HG03575 (cell line): ENCODE measurements at regions not wholly inside any gene's neighbourhood (a gene's known extent, or its start where the extent isn't known, plus 50 kb on each side); places are given as distances from the start of the nearest gene placed in this dataset.
"Not testable (repeated sequence)": the region's sequence is repeated elsewhere in the genome, so short reads cannot be mapped to it uniquely, and the experiment has no call there.

Experiments
- ATAC-seq: cut with Tn5 transposase; IDR thresholded peaks from one replicate; pipeline ENCODE4 v1.9.1; 2021; ENCODE audit not compliant: unreplicated experiment, insufficient number of reproducible peaks, low FRiP score; ENCODE audit errors: extremely low read depth

DNA sequence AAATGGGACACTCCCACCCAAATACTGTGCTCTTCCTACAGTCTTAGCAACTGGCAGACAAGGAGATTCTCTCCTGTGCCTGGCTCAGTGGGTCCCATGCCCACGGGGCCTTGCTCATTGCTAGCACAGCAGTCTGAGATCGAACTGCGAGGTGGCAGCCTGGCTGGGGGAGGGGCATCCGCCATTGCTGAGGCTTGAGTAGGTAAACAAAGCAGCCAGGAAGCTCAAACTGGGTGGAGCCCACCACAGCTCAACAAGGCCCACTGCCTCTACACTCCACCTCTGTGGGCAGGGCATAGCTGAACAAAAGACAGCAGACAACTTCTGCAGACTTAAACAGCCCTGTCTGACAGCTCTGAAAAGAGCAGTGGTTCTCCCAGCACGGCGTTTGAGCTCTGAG is 174.8 kb downstream of the COL12A1 start:
- not testable (repeated sequence) for ATAC-seq

DNA sequence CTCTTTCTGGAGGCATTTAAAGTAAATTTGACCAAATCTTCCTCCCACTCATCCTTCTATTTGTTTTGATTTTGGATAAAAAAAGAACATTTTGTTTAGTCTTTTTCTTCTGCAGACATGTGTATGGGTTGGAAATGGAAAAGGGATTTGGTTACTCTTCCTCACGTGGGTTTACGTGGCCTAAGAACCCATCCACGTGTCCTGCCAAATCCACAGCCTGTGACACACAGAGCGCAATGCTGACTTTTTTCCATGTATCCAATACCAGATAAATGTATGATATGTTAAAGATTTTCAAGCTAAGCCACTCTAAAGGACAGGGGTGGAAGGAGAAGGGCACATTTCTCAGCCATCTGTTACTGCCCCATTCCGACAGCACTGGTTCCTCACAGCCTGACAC is 176.5 kb downstream of the COL12A1 start:
- ATAC-seq: no peak

DNA sequence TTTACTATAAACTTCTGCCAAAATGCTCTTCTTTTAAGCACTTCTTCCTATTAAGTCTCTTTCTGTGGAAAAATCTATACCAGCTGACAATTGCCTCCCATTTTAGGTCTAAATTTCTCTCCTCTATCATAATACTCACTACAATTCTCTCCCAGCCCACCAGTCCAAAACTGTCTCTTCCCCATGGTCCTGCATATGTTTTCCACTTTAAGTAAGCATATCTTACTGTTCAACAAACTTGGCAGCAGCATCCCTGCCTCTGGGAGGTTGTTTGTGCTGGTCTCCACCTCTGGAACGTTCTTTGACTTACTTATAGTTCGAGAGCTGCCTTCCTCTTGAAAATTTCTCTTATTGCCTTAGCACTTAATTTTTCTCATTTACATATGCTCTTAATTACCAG is 180.5 kb downstream of the COL12A1 start:
- no peak for ATAC-seq

DNA sequence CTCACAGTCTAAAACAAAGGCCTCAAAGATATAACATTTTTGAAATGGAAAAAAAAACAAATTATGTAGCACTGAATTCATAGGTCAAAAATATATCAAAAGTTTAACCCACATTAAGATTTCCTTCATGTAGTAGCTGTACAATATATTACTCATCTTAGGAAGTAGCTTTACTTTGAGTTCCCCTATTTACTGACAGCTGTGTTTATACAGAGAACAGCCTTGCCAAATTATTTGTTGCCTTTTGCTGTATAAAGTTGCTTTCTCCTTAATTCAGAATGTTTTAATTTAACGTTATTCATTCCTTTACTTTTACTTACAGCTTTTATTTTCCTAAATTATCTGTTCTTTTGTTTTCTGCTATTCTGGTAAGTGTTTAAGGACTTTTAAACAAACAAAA is 181.0 kb downstream of the COL12A1 start:
- ATAC-seq: no peak

DNA sequence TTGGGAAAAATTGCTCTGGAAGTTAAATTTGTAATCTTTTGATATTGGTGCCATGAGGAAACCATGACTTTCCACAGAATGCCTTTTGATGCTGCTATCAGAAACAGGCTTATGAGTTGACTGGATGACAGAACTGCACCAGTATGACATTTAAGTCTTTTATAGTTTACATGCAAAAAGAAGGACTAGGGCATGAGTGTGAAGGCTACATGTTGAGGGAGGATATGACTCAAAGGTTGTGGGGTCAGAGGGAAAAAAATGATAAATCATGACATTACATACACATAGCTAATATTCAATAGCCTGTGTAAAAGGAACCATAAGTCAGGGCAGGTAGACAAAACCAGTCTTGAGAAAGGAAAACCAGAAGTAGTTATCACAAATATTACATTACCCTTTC is 182.2 kb downstream of the COL12A1 start:
- ATAC-seq: no peak

DNA sequence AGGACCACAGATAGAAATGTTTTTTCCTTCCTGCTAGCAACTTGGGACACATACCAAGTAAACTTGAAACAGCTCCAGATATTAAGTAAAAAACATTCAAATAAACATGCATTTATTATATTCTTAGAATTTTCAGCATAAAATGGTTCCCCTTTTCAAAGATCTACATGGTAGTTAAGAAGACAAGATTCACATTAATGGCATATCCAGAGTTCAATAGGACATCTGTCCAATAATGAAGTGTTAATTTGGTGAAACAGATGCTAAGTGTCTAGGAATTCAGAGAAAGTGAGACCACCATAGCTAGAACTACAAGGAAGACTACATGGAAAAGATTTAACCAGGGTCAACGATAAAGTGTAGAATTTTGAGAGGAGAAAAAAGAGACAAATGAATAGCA is 184.9 kb downstream of the COL12A1 start:
- no peak for ATAC-seq

DNA sequence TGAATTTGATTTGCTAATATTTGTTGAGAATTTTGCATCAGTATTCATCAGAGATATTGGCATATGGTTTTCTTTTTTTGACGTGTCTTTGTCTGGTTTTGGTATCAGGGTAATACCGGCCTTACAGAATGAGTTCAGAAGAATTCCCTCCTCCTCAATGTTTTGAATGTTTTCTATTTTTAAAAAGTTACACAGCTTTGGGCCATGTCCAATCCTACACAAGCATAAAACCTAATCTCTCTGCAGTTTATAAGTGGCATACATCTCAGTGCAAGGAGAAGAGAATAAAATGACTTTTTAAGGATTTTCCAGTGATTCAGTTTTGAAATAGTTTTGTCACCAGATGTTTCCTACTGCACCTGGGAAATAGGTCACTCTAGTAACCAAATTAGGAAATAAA is 185.5 kb downstream of the COL12A1 start:
- ATAC-seq: no peak

DNA sequence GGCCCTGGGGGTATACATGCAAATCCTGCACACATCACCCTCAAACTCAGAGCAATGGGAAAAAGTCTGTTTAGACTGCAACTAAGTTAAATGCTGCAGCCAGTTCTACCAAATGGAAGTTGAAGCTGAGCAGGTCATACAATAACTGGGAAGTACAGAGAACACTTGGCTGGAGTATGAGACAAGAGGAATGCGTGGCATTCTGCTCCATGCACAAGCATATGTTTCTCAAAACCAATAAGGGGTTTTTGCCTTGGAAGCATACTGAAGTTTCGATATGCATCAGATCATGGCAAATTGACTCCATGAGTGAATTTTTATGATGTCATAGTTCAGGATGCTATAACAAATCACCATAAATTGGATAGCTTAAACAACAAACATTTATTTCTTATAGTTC is 193.8 kb downstream of the COL12A1 start:
- no peak for ATAC-seq

DNA sequence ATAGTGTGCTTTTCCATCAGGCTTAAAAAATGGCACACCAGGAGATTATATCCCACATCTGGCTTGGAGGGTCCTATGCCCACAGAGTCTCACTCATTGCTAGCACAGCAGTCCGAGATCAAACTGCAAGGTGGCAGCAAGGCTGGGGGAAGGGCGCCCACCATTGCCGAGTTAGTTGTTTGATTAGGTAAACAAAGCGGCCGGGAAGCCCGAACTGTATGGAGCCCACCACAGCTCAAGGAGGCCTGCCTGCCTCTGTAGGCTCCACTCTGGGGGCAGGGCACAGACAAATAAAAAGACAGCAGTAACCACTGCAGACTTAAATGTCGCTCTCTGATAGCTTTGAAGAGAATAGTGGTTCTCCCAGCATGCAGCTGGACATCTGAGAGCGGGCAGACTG is 201.9 kb downstream of the COL12A1 start:
- ATAC-seq: not testable (repeated sequence)

DNA sequence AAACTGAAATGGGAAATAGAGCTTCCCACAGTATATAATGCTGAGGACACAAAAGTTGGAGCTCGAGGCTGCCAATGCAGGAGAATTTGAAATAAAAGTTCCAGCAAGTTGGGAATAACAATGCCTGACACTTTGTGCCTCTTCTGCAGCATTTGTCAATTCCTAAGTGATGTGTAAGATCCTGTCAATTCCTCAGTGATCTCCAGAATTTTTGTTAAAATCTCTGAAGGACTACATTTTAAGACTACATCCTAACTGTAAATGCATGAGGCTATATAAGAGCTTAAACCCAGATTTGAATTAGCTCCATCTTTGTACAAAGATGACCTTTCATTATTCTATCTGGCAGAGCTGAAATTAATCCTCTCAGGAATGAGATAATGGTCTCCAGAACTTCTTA is 208.2 kb downstream of the COL12A1 start:
- no peak for ATAC-seq

DNA sequence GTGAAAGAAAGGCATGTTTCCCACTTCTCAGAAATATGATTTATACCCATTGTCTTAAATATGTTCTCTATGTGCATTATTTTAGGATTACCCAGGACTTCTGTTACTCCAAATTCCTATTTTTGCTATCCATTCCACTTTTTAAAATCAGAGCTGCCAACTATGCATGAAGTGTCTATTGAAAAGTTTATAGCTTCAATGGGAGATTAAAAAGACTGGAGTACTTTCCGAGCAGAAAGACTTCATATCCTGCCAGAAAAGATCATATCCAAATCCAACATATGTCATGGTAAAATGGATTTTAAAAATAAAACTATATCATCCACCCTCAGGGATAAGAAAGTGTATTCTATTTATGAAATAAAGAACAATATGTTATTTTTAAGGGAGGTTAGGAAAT is 212.7 kb downstream of the COL12A1 start:
- no peak for ATAC-seq

DNA sequence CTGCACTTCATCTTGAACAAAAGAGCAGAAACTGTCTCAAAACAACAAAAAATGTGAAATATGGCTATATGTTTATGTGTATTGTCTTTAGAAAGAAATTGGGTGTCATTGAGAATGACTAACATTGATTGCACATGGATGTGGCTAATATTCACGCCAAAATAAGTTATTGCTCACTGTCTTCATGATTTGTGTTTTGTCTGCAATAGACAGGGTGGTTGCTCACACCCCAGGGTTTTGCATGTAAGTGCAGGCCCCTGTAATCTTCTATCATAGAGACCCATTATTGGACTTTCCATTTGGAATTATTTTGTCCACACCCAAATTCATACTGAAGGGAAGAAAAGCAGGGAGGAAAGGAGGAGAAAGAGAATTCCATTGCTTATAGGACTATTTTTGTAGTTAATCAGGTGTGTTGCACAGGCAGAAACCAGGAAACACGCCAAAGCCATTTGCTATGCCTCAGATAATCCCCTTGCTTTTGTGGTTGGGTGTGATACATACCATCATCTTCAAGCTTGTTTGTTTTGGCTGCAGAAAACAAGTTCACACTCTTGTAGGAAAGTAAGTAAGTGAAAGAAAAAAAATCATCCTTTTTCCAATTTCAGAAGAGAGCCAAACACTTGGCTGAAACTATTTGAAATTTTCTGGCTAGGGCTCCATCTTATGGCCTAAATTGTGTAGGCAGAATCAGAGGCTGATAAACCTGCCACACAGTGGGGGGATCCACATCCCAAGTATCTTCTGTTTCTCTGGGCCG is 214.1 kb downstream of the COL12A1 start:
- ATAC-seq: no peak

DNA sequence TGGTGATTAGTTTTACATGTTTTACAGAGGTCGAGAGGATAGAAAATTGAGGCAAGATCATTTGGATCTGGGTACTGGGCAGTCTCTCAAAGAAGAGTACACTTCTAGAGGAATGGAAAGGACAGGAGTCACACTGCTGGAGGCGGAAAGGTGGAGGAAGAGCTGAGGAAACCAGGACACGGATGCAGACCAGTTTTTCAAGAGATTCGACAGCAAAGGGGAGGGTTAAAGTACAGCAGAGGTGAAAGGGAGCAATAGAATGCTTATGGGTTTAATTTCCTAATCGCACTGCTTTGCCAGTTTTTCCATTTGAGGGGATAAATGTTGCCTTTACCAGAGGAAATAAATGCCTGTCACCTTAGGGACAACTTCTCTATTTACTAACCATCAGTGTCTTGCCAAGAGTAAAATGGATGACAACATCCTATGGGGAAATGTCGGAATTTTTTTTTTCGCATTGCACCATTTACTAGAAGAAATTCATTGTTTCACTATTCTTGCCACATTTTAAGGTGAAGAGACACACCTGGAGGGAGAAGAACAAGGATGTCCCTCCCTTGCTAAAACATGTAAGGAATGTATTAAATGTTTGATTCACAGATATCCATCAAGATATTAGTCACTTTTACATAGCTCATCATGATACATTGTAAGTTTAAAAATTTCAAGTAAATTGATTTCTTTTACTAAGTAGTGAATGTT is 226.6 kb downstream of the COL12A1 start:
- no peak for ATAC-seq

DNA sequence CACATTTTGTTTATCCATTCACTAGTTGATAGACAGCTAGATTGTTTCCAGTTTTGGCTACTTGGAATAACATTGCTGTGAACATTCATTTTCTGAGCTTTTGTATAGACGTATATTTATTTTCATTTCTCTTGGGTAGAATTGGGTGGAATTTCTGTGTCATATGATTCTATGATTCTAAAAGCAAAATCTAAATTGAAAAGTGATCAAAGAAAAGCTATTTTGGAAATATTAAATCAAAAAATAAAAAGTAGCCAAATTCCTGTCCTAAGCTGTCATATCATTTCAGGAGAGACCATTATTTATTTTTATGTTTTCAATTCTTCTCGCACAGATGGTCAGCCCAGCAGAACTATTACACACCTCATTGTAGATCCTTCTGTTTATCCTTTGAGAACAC is 229.2 kb downstream of the COL12A1 start:
- ATAC-seq: no peak

DNA sequence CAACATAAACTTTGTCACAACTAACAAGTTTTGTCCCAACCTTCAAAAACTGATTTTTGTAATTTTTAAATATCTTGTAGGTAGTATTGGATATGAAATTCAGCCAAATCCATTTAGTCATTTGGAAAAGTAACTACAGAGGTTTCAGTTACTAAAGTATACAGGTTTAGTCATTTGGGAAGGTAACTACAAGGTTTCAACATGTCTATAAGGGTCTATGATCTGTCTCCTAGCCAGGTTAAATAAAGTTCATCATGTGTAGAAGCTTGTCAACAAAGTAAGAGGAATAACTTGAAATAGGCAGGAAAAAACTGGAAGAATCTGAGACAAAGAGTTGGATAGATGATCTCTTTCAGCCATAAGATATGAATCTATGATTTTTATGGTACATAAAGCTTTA is 229.8 kb downstream of the COL12A1 start:
- ATAC-seq: no peak

DNA sequence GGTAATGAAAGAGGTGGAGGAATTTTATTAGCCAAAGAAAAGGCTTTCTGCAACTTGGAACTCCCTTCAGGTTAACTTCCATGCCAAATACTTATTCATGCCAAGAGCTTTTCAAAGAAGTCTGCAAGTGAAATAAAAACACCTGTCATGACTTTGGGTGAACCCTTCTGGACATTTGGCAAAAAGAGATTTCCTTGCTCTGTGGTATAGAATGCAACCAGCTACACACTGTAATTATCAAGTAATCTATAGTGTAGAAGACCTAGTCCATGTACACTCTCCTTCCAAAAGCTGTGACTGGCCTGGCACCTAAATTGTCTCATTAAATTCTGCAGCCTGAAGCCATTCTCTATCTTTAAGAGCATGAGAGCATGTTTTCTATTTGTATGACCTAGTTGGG is 232.3 kb downstream of the COL12A1 start:
- no peak for ATAC-seq

DNA sequence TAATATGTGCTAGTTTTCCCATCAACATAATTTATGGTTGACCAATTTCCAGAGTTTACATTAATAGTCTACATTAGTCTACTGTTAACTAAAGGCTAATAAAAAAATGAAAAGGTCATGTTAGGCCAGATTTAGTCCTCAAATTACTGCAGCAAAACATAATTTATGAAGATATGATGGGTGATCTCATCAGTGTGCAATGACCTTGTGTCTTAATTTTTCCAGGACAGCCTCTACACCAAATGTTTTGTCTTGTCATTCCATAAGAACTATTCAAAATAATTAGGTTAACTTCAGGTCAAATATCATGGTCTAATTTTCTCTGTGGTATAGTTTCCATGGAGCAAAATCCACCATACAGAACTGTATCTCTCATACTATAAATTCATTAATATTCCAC is 234.2 kb downstream of the COL12A1 start:
- no peak for ATAC-seq

DNA sequence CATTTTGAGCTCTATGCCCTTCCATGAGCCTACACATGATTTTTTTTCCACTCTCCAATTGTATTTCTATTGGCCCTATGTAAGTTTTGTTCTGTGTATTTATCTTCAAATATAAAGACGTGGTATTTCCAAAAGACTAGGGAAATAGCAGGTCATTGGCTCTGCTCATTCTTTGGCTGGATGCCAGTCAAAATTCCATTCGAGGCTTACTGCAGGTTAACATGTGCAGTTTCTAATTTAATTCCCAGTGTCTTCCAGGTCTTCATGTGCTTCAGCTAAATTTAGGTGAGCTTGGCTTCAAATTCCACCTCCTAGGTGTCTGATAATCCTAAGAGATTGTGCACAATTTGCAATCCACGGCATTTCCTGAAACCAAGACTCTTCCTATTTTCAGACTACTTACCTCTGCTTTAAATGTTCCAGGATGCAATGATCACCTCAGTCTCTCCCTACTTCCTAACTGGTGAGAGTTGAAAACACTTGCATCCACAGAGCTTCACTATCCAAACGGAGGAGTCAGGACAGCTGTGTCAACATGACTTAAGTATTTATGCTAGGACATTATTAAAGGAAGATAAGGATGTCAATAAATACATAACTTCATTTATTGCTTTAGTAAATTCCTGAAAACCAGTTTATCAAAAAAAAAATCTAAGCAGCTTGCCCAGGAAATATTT is 236.1 kb downstream of the COL12A1 start:
- ATAC-seq: no peak

DNA sequence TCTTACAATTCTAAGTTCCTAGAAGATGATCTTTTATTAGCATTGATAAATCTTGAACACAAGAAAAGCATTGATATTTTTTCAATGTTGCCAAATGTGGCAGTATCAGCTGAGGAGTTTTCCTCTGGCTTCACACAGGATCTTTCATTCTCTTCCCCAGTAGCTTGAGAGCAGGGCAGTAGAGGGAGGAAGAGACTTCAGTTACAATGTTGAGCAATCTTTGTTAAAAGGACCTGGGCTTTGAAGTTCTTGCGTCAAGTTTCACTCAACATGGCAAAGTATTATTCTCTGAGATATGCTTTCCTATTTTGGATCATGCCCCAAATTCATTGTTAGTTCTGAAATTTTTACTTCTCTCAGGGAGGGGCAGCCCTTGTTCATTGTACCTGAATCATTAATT is 238.0 kb downstream of the COL12A1 start:
- no peak for ATAC-seq

DNA sequence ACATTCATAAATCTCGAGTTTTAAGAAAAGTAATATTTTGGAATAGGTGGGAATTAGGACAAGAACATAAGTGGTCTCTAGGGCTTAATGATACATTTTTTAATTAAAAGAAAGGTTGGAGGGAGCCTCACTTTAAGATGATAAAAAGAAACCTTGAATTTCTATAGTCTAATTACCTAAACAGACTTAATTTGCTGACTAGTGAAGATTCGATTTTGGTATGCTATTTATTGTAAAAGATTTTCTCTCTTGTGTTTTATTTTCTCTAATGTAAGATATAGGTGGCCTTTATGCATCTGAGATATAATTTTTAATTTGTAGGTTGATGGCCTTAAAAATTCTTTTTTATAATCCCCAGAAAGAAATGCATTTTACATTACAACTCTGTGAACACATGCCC is 239.1 kb downstream of the COL12A1 start:
- ATAC-seq: no peak
